Spleen (tissue), 7 donors: ENCODE measurements at regions not wholly inside any gene's neighbourhood (a gene's known extent, or its start where the extent isn't known, plus 50 kb on each side); places are given as distances from the start of the nearest gene placed in this dataset.
"Not testable (repeated sequence)": the region's sequence is repeated elsewhere in the genome, so short reads cannot be mapped to it uniquely, and the experiment has no call there.

Source experiments
- CTCF ChIP-seq, 11 experiments: fragments of 200-600 bp in 7 of 11; fragments of 450-650 bp in 4 of 11; sonication (generic) in 4 of 11; IDR thresholded peaks in 8 of 11; conservative IDR thresholded peaks in 3 of 11; 1 replicate in 7 of 11; 2 replicates in 4 of 11; pipeline versions ENCODE4 v1.4.0 to v1.8.0; 2016 to 2021; ENCODE audit warnings: antibody characterized with exemption in 11 of 11, inconsistent platforms in 4 of 11, mild to moderate bottlenecking in 1 of 11
- POLR2A ChIP-seq, 3 donors: fragments of 450-650 bp; IDR thresholded peaks; one replicate each; pipeline ENCODE4 v1.5.1; 2017; ENCODE audit warnings: antibody characterized with exemption in 3 of 3, mild to moderate bottlenecking in 1 of 3
- POLR2AphosphoS5 ChIP-seq, 3 donors: sonication (generic); formaldehyde crosslinking; IDR thresholded peaks; one replicate each; pipeline ENCODE4 v1.5.1; 2017; ENCODE audit warnings: antibody characterized with exemption in 3 of 3
- donor health status: DM: no; HTN: no; CAD: no; lungs with moderate emphysema.
- donor health status: DM: no; HTN: no; CAD: no.
- donor health status: DM: no; HTN: no; CAD: no.

DNA sequence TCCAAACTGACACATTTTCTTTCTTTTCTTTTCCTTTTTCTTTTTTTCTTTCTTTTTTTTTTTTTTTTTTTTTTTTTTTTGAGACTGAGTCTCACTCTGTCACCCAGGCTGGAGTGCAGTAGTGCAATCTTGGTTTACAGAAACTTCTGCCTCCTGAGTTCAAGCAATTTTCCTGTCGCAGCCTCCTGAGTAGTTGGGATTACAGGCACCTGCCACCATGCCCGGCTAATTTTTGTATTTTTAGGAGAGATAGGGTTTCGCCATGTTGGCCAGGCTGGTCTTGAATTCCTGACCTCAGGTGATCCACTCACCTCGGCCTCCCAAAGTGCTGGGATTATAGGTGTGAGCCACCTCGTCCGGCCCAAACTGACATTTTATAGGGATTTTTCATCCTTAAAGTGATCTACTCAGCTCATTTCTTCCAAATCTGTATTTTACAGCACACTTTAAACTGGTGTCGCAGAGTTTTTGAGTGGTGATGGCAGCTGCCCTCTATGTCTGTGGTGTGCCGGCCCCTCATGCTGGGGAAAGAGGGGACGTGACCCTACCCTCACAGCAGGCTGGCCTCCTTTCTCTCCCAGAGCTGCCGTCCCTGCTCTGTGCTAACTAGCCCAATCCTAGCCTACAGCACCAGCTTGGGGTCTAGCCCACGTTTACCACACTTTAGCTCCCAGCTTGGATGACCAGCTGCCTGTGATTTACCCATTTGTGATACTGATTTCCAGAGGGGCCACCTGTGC, 211.9 kb upstream of the HAAO start:
- not testable (repeated sequence) for TF ChIP-seq CTCF (IDR thresholded peaks at IDR 0.05 in 8 of 11, conservative IDR thresholded peaks at IDR 0.05 in 3 of 11); POLR2AphosphoS5 (IDR thresholded peaks at IDR 0.05); POLR2A (IDR thresholded peaks at IDR 0.05)
